OCI-LY1 (cell line): ENCODE measurements at regions not wholly inside any gene's neighbourhood (a gene's known extent, or its start where the extent isn't known, plus 50 kb on each side); places are given as distances from the start of the nearest gene placed in this dataset.
"Not testable (repeated sequence)": the region's sequence is repeated elsewhere in the genome, so short reads cannot be mapped to it uniquely, and the experiment has no call there.

Experiments
- H2AFZ ChIP-seq: fragments of 200-600 bp; sonication (generic), shearing (Covaris generic); 2 replicates; pipeline ENCODE4 v1.6.0; 2014; ENCODE audit warnings: antibody characterized with exemption, mild to moderate bottlenecking, low read length
- H3F3A ChIP-seq: fragments of 200-600 bp; sonication (generic), shearing (Covaris generic); 2 replicates; pipeline ENCODE4 v1.6.0; 2014; ENCODE audit warnings: mild to moderate bottlenecking, antibody characterized with exemption, low read length, moderate library complexity; ENCODE audit not compliant: insufficient read depth
- H3K27ac ChIP-seq: fragments of 200-600 bp; sonication (generic); 2 replicates; pipeline ENCODE4 v1.5.1; 2014; ENCODE audit warnings: low read length, mixed run types, mild to moderate bottlenecking, low read depth; ENCODE audit not compliant: poor library complexity, severe bottlenecking
- H3K27me3 ChIP-seq: fragments of 200-600 bp; sonication (generic); 2 replicates; pipeline ENCODE4 v1.6.0; 2014; ENCODE audit warnings: antibody characterized with exemption, mild to moderate bottlenecking, low read length, moderate library complexity; ENCODE audit not compliant: insufficient read depth
- H3K36me3 ChIP-seq: fragments of 200-600 bp; sonication (generic); 2 replicates; pipeline ENCODE4 v1.6.1; 2014; ENCODE audit warnings: mild to moderate bottlenecking, antibody characterized with exemption, low read length, moderate library complexity, mixed read lengths; ENCODE audit not compliant: insufficient read depth
- H3K4me1 ChIP-seq: fragments of 200-600 bp; sonication (generic); 2 replicates; pipeline ENCODE4 v1.5.1; 2014; ENCODE audit warnings: mild to moderate bottlenecking, low read length, moderate library complexity; ENCODE audit not compliant: insufficient read depth, severe bottlenecking
- H3K4me2 ChIP-seq: fragments of 200-600 bp; sonication (generic), shearing (Covaris generic); 2 replicates; pipeline ENCODE4 v1.6.1; 2014; ENCODE audit warnings: low read length
- H3K4me3 ChIP-seq: fragments of 200-600 bp; sonication (generic); 2 replicates; pipeline ENCODE4 v1.5.1; 2014; ENCODE audit warnings: low read length, low read depth, mild to moderate bottlenecking, mixed read lengths; ENCODE audit not compliant: poor library complexity, severe bottlenecking
- H3K79me2 ChIP-seq: fragments of 200-600 bp; shearing (Covaris generic); 2 replicates; pipeline ENCODE4 v1.6.1; 2016; ENCODE audit warnings: mixed run types, low read length, mixed read lengths; ENCODE audit not compliant: insufficient read depth
- H3K9ac ChIP-seq: fragments of 200-600 bp; sonication (generic), shearing (Covaris generic); 2 replicates; pipeline ENCODE4 v1.6.1; 2014; ENCODE audit warnings: mild to moderate bottlenecking, low read length, mixed read lengths
- H3K9me2 ChIP-seq: fragments of 200-600 bp; sonication (generic), shearing (Covaris generic); 2 replicates; pipeline ENCODE4 v1.6.1; 2014; ENCODE audit warnings: low read depth, mild to moderate bottlenecking, low read length, mixed read lengths
- H3K9me3 ChIP-seq: fragments of 200-600 bp; shearing (Covaris generic); 2 replicates; pipeline ENCODE4 v1.6.1; 2014; ENCODE audit warnings: low read length, mixed read lengths
- H4K20me1 ChIP-seq: fragments of 200-600 bp; sonication (generic), shearing (Covaris generic); 2 replicates; pipeline ENCODE4 v1.6.0; 2016; ENCODE audit warnings: mild to moderate bottlenecking, low read length; ENCODE audit not compliant: insufficient read depth
- CTCF ChIP-seq: fragments of 200-600 bp; sonication (generic), shearing (Covaris generic); IDR thresholded peaks from 2 replicates; pipeline ENCODE4 v1.5.1; 2017; ENCODE audit warnings: mild to moderate bottlenecking, antibody characterized with exemption, low read length, moderate library complexity, mixed read lengths
- EZH2 ChIP-seq: fragments of 200-600 bp; sonication (generic), shearing (Covaris generic); IDR thresholded peaks from 2 replicates; pipeline ENCODE4 v1.8.0; 2017; ENCODE audit warnings: borderline replicate concordance, mixed run types, mild to moderate bottlenecking, antibody characterized with exemption, low read length, moderate library complexity, mixed read lengths

- Histone ChIP-seq H3K4me2 (no peak overlapping the region), H4K20me1 (no peaks in the 10 kb centered on the region), H3K9me3 (no peaks in the 10 kb centered on the region), H2AFZ (no peak overlapping the region), H3K36me3 (no peaks in the 10 kb centered on the region), H3K4me1 (no peaks in the 10 kb centered on the region), H3K79me2 (no peaks in the 10 kb centered on the region), H3K9me2 (no peaks in the 10 kb centered on the region; the same call in 1 of the 2 replicates), H3K9ac (no peak overlapping the region), H3K4me3 (no peak overlapping the region), H3F3A (no peaks in the 10 kb centered on the region), H3K27me3 (no peaks in the 10 kb centered on the region), H3K27ac (no peak overlapping the region)
- TF ChIP-seq CTCF (no peak), EZH2 (no peak)
Measured at GRCh38 chr11:37849706-37850105, 1251.7 kb upstream of the RAG2 start.

- TF ChIP-seq EZH2 (no peak), CTCF (no peak)
- no peaks in the 10 kb centered on the region for H3K9me3 ChIP-seq
- H3K4me2 ChIP-seq, result no peak overlapping the region
- H4K20me1 ChIP-seq, result no peaks in the 10 kb centered on the region
- H3K9ac ChIP-seq, result no peak overlapping the region
- no peak overlapping the region for H2AFZ ChIP-seq
- no peaks in the 10 kb centered on the region for H3K4me1 ChIP-seq
- H3F3A ChIP-seq, result no peaks in the 10 kb centered on the region
- H3K27ac ChIP-seq, result no peak overlapping the region
- no peak overlapping the region for H3K4me3 ChIP-seq
- no peaks in the 10 kb centered on the region for H3K9me2 ChIP-seq
- H3K27me3 ChIP-seq, result no peaks in the 10 kb centered on the region
- no peaks in the 10 kb centered on the region for H3K79me2 ChIP-seq
- H3K36me3 ChIP-seq, result no peaks in the 10 kb centered on the region
Measured at GRCh38 chr11:37843603-37844002, 1245.6 kb upstream of the RAG2 start.

- Histone ChIP-seq H4K20me1 (no peaks in the 10 kb centered on the region), H3K4me3 (no peak overlapping the region), H3K4me1 (no peaks in the 10 kb centered on the region), H3K9me3 (no peaks in the 10 kb centered on the region), H3K9ac (no peak overlapping the region), H3K27ac (no peak overlapping the region), H3K36me3 (no peaks in the 10 kb centered on the region), H3K79me2 (no peaks in the 10 kb centered on the region), H3K27me3 (no peaks in the 10 kb centered on the region), H2AFZ (no peak overlapping the region), H3F3A (no peaks in the 10 kb centered on the region), H3K4me2 (no peak overlapping the region), H3K9me2 (no peaks in the 10 kb centered on the region)
- TF ChIP-seq CTCF (no peak), EZH2 (no peak)
Measured at GRCh38 chr11:37841016-37841415, 1243.0 kb upstream of the RAG2 start.

GRCh38 chr11:37840345-37840744, 1242.3 kb upstream of the RAG2 start:
- not testable (repeated sequence) for H3K4me1 ChIP-seq, H3K36me3 ChIP-seq, H3K27me3 ChIP-seq, H3K9me3 ChIP-seq, H3K4me3 ChIP-seq, H3F3A ChIP-seq, H3K27ac ChIP-seq, H3K9ac ChIP-seq, H3K9me2 ChIP-seq, H4K20me1 ChIP-seq, H2AFZ ChIP-seq, H3K4me2 ChIP-seq, H3K79me2 ChIP-seq
